ENCODE measurements at regions not wholly inside any gene's neighbourhood (a gene's known extent, or its start where the extent isn't known, plus 50 kb on each side); places are given as distances from the start of the nearest gene placed in this dataset.

DNA sequence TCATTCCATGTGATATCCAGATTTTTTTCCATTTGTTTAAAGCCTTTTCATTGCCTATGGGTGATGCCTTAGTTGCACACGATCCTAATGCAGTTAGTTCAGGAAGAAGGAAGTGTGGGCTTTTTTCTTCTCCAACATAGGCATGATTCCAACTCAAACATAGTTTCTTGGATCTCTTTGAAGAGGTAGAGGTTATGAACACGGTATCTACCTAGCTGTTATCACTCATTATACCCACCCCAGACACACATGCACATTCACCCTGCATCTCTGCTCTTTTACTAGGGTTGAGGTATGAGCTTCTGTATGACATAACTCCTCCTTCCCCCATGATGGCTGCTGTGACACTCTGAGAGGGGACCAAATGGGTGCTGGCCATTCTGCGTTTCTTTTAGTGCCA is 122.1 kb upstream of the ZNF648 start:
- Histone ChIP-seq H3K4me1 (no peaks in the 10 kb centered on the region), H3K27ac (no peak overlapping the region), H3K36me3 (no peaks in the 10 kb centered on the region), H3K4me3 (no peak overlapping the region), H3K9me3 (no peaks in the 10 kb centered on the region), H3K27me3 (no peaks in the 10 kb centered on the region)
- DNase-seq: no peak
- TF ChIP-seq, protein P1, sequence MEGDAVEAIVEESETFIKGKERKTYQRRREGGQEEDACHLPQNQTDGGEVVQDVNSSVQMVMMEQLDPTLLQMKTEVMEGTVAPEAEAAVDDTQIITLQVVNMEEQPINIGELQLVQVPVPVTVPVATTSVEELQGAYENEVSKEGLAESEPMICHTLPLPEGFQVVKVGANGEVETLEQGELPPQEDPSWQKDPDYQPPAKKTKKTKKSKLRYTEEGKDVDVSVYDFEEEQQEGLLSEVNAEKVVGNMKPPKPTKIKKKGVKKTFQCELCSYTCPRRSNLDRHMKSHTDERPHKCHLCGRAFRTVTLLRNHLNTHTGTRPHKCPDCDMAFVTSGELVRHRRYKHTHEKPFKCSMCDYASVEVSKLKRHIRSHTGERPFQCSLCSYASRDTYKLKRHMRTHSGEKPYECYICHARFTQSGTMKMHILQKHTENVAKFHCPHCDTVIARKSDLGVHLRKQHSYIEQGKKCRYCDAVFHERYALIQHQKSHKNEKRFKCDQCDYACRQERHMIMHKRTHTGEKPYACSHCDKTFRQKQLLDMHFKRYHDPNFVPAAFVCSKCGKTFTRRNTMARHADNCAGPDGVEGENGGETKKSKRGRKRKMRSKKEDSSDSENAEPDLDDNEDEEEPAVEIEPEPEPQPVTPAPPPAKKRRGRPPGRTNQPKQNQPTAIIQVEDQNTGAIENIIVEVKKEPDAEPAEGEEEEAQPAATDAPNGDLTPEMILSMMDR (IDR thresholded peaks at IDR 0.05): no peak
- no peak for TF ChIP-seq POLR2A (IDR thresholded peaks at IDR 0.05)

DNA sequence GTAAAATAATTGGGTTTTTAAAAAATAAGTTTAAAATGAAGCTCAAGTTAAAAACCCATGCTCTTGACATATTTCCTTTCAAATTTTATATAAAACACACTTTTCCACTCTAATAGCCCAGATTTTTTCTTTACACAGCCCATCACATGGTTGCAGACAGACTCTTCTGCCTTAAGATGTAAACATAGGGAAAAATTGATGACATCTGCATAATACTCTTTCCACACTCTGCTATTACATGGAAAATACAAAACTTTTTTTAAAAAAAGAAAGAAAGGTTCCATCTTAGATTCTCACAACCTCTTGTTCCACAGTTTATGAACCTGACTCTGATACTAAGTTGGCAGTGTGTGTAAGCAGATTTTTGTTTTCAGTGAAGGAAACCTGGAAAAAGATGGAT is 120.8 kb upstream of the ZNF648 start:
- Histone ChIP-seq H3K27ac (no peak overlapping the region), H3K4me1 (no peaks in the 10 kb centered on the region)

DNA sequence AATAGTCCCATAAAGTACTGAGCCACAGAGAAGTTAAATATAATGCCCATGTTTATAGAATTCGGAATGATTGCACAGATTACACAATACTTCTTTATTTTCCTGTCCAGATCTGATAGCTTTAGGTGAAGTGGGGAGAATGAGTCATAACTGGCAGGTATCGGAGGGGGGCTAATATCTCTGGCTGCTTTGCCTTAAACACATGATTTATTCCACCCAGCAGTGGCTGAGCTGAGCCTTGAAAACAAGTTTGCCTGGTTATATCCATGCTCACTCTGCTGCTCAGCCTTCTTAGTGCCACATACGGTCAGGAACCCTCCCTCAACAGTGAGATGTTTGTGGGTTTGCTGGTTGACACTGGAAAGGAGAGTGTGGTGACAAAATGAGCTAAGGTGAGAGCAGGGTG is 119.7 kb upstream of the ZNF648 start:
- H3K27ac ChIP-seq: no peak overlapping the region
- TF ChIP-seq, protein P1 (IDR thresholded peaks at IDR 0.05): no peak
- TF ChIP-seq POLR2A (IDR thresholded peaks at IDR 0.05): no peak
- no peaks in the 10 kb centered on the region for H3K27me3 ChIP-seq
- DNase-seq: no peak
- H3K9me3 ChIP-seq: no peaks in the 10 kb centered on the region
- H3K36me3 ChIP-seq: no peaks in the 10 kb centered on the region
- H3K4me3 ChIP-seq: no peak overlapping the region
- H3K4me1 ChIP-seq: no peaks in the 10 kb centered on the region

More for the DNA sequence above, 120.8 kb upstream of the ZNF648 start:
- H3K36me3 ChIP-seq: no peaks in the 10 kb centered on the region
- H3K4me3 ChIP-seq: no peak overlapping the region
- no peak for DNase-seq
- TF ChIP-seq, protein P1 (IDR thresholded peaks at IDR 0.05): no peak
- TF ChIP-seq POLR2A (IDR thresholded peaks at IDR 0.05): no peak
- H3K9me3 ChIP-seq: no peaks in the 10 kb centered on the region
- no peaks in the 10 kb centered on the region for H3K27me3 ChIP-seq

DNA sequence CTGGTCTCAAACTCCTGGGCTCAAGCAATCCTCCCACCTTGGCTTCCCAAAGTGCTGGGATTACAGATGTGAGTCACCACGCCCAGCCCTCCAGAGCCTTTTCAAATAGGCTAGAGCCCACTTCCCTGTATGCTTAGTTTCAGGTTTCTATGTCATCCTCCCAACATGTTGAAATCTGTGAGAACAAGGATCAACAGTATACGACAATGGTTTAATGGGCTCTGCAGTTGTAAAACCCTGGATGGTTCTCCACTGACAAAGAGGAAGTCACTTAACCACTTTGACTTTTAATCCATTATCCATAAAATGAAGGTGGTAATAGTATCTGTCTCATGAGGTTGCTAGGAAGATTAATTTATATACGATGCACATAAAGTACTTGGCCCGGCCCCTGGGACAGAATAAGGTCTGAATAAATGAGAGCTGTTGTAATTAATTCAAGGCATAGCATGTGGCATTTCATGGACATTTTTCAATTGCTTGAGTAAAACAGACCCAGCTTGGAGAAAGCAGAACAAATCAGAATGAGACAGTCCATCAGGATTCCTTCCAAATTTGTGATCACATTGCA is 113.9 kb upstream of the ZNF648 start:
- no peak overlapping the region for H3K27ac ChIP-seq
- no peaks in the 10 kb centered on the region for H3K36me3 ChIP-seq
- H3K4me3 ChIP-seq: no peak overlapping the region
- H3K27me3 ChIP-seq: no peaks in the 10 kb centered on the region
- H3K4me1 ChIP-seq: peaks cover 0 to 4% (median 0%) of the 10 kb centered on the region in 4 donors
- DNase-seq: no peak
- no peaks in the 10 kb centered on the region for H3K9me3 ChIP-seq
- TF ChIP-seq, protein P1 (IDR thresholded peaks at IDR 0.05): no peak
- no peak for TF ChIP-seq POLR2A (IDR thresholded peaks at IDR 0.05)

DNA sequence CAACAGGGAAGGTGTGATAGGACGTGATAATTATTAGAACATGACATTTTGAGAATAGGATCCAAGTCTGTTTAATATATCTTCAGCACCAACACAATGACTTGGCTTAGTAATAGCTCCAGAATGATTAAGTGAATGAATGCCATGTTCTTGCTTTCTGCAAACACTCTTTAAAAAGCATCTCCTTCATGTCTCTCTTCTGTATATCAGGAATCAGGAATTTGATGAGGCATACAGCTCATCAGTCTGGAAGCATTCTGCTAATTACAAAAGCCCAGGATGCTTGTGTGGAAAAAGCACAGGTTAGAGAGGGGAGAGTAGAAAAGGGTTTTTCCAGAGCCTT is 113.0 kb upstream of the ZNF648 start:
- no peaks in the 10 kb centered on the region for H3K27me3 ChIP-seq
- TF ChIP-seq, protein P1 (IDR thresholded peaks at IDR 0.05): no peak
- no peak for TF ChIP-seq POLR2A (IDR thresholded peaks at IDR 0.05)
- peak overlapping the region in 2 of 4 donors; percentile 21 to 53 for H3K27ac ChIP-seq
- H3K9me3 ChIP-seq: no peaks in the 10 kb centered on the region
- peaks cover 0 to 4% (median 0%) of the 10 kb centered on the region in 4 donors for H3K4me1 ChIP-seq
- no peak for DNase-seq
- H3K4me3 ChIP-seq: no peak overlapping the region
- H3K36me3 ChIP-seq: no peaks in the 10 kb centered on the region

All from Peyer's patch (tissue), 4 donors.